Colon (tissue), 2 donors: ENCODE measurements at regions not wholly inside any gene's neighbourhood (a gene's known extent, or its start where the extent isn't known, plus 50 kb on each side); places are given as distances from the start of the nearest gene placed in this dataset.

Experiments used
- FAIRE-seq: peaks from 2 replicates; lab custom pipeline; 2012; peaks lifted over from hg19 to GRCh38; lab: Jason Lieb, UNC
- donor health status: control.
- donor health status: control.

DNA sequence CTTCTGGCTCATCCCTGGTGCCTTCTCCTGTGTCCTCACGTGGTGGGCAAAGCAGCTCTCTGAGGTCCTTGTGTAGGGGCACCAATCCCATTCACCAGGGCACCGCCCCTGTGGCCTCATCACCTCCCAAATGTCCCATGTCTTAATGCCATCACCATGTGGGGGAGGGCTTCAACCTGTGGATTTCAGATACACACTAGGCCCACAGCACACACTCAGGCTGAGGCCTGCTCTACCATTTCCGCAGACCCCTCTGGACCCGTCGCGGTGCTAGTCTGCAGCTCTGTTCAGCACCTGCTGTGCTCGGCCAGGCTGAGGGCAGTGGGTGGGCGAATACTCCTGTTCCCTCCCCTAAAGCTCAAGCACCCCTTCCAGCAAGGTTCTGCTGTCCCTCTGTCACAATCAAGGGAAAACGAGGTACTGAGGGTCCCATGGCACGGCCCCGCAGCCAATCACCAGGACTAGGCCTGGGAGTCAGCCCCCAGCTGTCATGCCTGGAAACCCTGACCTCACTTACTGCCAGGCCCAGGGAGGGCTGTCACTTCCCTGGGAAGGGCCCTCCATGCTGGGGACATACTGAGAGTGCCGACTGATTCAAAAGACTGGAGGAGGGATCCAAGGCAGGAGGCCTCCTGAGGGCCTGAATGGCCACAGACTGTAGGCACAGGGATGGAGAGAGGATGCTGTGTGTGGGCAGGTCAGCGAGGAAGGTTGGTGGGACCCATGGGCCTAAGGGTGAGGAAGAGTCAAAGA, 123.8 kb upstream of the RET start:
- no peak for FAIRE-seq

DNA sequence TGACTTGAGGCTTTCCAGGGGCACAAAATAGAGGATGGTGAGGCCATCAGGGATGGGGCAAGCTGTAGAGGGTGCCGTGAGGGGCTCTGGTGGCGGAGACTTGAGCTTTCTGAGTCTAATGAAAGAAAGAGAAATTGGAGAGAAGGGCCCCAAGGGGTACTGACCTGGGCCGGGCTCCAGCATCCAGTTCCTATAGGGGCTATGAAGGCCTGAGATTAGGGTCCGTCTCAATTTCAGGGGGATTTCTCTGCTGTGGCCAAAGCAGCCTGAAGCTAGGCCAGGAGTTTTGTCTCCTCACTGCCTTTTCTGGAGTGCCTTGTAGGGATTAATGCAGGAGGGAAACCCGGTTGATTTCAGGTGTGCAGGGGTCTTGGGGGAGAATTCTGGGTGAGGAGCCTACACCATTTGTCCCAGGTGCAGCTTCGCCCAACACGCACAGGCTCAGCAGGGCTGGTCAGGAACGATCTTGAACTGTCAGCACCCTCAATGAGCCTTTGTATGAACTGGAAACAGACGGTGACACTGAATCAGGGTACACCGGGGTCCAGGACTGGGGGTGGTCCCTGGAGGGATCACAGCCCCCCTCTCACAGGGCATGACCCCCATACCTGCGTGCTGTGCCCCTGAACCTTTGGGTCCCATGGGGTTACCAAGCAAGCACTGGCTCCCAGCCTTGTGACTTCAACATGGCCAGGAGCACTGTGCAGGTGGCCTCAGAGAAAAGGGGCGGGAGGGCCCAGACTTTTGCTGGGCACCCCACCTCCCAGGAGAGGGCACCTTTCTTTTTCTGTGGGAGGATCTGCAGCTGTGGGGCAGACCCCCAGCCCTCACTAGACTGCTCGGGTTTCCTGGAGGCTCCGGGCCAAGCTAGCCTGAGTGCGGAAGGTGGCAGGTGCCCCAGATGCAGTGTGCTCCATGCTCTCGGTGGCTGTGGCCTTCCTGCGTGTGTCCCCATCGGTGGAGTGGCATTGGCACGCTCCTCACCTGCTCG, 122.9 kb upstream of the RET start:
- FAIRE-seq = no peak

- FAIRE-seq = no peak
Observed at GRCh38 chr10:42954766-42955492, 121.9 kb upstream of the RET start.

DNA sequence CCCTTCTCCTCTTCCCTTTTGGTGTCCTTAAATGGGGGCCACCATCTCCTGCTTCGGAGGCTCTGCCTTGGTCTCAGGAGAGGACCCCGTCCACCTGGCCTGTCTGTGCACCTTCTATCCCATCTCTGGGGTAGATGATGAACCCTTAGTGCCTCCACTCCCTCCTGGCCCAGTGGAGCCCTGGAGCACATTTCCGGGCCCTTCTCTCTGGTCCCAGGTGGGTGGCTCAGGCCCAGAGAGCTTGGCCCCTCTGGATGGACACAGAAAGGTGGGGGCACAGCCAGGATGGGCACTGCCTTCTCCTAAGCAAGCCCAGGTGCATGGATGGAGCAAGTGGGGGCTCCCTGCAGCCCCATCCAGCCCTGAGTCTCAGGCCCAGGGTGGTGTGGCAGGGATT, 121.4 kb upstream of the RET start:
- FAIRE-seq = no peak

DNA sequence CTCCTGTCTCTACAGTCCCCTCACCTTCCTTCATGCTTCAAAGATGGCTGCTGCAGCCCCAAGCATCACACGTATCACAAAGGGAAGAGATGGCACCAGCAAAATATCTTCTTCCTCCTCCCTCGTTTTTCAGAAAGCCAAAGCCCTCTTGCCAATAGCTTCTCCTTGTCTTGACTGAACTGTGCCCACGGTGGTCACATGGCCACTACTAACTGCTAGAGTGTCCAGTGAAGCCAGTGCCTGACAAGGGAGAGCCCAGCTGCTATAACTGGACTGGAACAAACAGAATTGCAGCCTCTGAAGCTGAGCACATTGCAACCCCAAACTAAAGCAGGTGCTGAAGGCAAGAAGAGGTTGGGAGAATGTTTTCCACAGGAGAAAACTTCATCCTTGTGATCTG, 120.8 kb upstream of the RET start:
- no peak for FAIRE-seq

- no peak for FAIRE-seq
Observed at GRCh38 chr10:42958142-42958868, 118.6 kb upstream of the RET start.

DNA sequence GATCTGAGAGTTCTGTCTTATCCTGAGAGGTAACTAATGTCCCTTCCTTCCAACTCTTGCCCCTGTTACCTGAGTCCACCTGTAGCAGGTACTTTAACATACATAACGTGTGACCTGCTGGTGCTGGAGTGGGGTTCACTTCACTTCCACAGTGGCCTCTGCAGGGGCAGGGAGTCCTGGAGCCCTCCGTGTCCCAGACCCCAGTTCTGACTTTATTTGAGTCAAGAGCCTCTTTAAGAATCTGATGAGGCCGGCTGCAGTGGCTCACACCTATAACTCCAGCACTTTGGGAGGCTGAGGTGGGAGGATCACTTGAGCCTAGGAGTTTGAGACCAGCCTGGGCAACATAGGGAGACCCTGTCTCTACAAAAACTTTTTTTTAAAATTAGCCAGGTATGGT, 117.0 kb upstream of the RET start:
- no peak for FAIRE-seq

GRCh38 chr10:42960491-42960990, 116.3 kb upstream of the RET start:
- no peak for FAIRE-seq

- FAIRE-seq = no peak
Observed at GRCh38 chr10:42960991-42961795, 115.7 kb upstream of the RET start.

- FAIRE-seq = no peak
Observed at GRCh38 chr10:42961796-42962109, 115.1 kb upstream of the RET start.

DNA sequence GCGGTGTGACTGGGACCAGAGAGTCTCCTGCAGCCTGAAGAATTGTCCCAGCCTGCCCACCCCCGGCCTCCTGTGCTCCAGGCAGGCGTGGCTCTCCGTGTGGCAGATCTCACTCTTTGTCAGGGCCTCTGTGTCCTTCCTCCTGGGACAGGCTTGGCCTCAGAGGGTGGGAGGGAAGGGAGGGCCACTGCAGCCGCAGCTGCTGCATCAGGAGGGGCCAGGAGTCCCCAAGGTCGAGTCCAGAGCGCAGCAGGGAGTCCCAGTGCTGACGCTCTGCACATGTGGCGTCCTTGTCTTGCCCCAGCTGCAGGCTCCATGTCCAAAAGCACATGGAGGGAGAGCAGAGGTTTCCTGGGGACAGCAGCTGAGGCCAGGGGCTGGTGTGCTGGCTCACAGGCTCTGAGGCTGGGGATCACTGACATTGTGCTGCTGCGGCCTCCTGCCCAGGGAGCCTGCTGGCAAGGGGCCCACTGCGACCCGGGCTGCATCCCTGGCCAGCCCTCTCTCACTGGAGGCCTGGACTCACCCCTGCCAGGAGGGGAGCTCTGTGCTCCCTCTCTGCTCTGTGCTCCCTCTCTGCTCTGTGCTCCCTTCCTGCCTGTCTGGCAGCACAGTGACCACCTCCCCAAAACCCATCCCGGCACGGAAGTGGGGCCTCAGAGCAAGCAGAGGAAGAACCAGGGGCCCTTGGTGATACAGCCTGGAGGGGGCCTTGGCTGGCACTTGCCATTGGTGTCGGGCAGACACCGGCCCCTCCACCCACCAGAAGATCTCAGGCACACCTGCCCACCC, 114.6 kb upstream of the RET start:
- no peak for FAIRE-seq

DNA sequence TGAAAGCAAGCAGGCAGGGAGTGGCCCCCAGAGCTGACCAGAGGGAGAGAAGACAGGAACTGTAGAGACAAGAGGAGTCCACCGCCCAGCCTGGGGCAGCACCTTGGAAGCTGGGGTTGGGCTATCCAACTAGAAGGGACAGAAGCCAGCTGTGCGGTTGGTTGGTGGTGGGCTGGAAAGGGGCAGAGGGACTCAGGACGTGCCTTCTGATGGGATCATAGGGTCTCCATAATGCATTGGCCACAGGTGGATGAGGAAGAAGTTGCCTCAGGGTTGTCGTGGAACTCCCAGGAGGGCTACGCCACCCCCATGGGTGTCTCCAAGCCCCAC, 114.0 kb upstream of the RET start:
- FAIRE-seq = no peak

DNA sequence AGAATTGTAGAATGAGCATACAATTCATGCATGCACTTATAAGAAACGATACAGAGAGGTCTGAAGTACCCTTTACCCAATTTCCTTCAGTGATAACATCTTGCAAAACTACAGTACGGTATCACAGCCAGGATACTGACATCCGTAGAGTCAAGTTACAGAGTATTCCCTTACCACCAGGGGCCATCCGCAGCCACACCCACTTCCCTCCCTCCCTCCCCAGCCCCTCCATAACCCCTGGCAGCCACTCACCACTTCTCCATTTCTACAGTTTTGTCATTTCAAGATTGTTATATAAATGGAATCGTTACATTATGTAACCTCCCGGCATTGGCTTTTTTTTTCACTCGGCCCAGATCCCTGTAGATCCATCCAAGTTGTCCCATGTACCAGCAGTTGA, 113.6 kb upstream of the RET start:
- no peak for FAIRE-seq

GRCh38 chr10:42969147-42969546, 107.7 kb upstream of the RET start:
- FAIRE-seq = no peak

DNA sequence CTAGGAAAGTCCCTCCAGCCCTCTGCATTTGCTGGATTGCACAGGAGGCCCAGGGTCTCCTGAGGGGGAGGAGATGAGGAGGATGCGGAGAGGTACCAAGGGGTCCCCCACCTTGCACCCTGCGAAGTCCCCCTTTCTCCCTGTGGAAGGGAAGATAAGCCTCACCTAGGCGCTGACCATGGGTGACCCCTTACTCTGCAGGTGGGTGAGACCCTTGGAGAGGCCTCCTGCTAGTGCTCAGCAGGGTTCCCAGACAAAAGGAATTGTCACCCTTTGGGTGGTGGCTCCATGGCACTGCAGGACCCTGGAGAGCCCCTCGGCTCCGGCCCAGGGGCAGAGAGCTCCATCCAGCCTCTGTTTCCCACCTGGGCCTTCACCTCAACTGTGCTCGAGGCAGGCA, 107.0 kb upstream of the RET start:
- FAIRE-seq = no peak

DNA sequence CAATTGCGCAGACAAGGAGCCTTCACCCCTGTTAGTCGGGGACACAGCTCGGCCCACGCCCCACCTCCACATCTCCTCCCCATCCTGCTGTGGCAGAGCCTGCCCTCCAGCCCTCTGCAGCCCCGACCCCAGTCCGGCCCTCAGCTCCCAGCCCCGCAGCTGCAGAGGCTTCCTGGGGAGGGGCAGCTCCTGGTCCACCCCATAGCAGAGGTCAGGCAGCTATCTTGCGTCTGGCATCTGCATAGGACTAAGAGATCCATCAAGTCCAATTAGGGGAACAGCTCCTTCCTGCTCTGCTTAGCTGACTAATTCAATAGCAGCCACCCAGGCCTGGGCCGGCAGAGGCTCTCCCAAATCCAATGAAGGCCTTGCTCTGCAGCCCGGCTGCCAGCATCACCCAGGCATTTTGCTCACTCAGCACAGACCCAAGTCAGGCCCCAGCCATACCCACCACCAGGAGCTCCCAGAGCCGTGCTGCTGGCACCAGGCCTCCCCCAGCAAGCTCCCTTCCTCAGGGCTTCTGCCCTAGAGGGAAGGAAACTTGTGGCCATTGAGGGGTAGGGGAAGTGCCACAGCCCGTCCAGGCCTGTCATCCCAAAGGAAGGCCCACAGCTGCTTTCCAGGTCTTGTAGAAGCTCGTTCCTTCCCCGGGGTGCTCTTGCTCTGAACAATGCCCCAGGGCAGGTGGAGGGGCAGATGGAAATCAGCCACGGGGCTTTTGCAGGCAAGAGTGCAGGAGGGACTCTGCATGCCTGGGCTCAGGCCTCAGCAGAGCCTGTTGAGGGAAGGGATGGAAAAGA, 106.2 kb upstream of the RET start:
- no peak for FAIRE-seq

DNA sequence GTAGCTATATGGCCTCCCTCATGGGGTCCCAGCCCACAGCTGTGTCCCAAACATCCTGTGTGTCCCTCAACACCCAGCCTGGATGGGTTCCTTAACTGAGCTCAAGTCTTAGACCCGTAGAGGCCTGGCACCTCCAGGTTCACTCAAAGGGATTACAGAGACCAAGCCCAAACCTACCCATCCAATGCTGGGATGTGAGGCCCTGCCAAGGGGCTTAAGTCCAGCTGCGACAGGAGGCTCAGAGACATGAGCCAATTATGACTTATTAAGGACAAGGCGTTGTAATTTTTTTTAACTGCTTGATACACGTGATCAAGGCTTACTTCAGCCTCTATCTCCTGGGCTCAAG, 105.6 kb upstream of the RET start:
- FAIRE-seq = no peak

- FAIRE-seq = no peak
Observed at GRCh38 chr10:42972946-42973345, 103.9 kb upstream of the RET start.

- FAIRE-seq = no peak
Observed at GRCh38 chr10:42973411-42973810, 103.5 kb upstream of the RET start.
